Liver (tissue), 3 donors: ENCODE measurements at regions not wholly inside any gene's neighbourhood (a gene's known extent, or its start where the extent isn't known, plus 50 kb on each side); places are given as distances from the start of the nearest gene placed in this dataset.

Experiments
- EGR1 ChIP-seq, 2 donors: IDR thresholded peaks; 2 replicates each; pipeline ENCODE4 v1.6.1; 2016 to 2018; ENCODE audit warnings: antibody characterized with exemption in 2 of 2, low read depth in 2 of 2
- JUND ChIP-seq, 2 donors: IDR thresholded peaks; 2 replicates each; pipeline ENCODE4 v1.6.1; 2016; ENCODE audit warnings: antibody characterized with exemption in 2 of 2
- RAD21 ChIP-seq, 2 donors: IDR thresholded peaks; 2 replicates each; pipeline ENCODE4 v1.6.1; 2016; ENCODE audit warnings: antibody characterized with exemption in 2 of 2, mild to moderate bottlenecking in 2 of 2
- RXRA ChIP-seq, 2 donors: IDR thresholded peaks; 2 replicates each; pipeline ENCODE4 v1.6.1; 2017 to 2018; ENCODE audit warnings: antibody characterized with exemption in 2 of 2, mild to moderate bottlenecking in 1 of 2
- TAF1 ChIP-seq: conservative IDR thresholded peaks from 2 replicates; pipeline ENCODE4 v1.6.1; 2016; ENCODE audit warnings: antibody characterized with exemption, mild to moderate bottlenecking
- TF ChIP-seq, protein P1 (sequence below): fragments of 150-350 bp; IDR thresholded peaks from 2 replicates; pipeline ENCODE4 v1.5.1; 2017; ENCODE audit warnings: improper control_type of control experiment, low read depth, low read length; ENCODE audit not compliant: missing input control
- TF ChIP-seq, protein P2 (sequence below): IDR thresholded peaks from 2 replicates; pipeline ENCODE4 v1.6.1; 2016; ENCODE audit warnings: antibody characterized with exemption
- TF ChIP-seq, protein P3 (sequence below): IDR thresholded peaks from 2 replicates; pipeline ENCODE4 v1.6.1; 2016; ENCODE audit warnings: antibody characterized with exemption, mild to moderate bottlenecking
- donor health status: healthy.
- donor health status: healthy.

DNA sequence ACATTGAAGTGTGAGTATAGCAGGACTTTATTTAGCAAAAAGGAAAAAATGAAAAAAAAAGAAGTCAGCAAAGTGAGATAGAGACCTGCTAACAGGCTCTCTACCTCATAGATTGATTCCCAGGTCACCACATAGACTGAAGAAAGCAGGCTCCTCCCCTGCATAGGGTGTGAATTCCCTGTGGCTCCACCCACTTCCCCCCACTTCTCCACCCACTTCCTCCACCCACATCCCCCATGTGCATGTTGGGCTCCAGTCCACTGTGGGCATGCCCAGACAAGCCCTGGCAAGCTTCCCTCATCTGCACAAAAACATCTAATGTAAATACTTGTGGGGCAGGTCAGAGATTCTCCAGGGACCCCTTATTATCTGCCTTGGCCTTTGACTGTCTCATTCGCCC lies 97.8 kb downstream of the TMEM47 start:
- TF ChIP-seq, protein P1, sequence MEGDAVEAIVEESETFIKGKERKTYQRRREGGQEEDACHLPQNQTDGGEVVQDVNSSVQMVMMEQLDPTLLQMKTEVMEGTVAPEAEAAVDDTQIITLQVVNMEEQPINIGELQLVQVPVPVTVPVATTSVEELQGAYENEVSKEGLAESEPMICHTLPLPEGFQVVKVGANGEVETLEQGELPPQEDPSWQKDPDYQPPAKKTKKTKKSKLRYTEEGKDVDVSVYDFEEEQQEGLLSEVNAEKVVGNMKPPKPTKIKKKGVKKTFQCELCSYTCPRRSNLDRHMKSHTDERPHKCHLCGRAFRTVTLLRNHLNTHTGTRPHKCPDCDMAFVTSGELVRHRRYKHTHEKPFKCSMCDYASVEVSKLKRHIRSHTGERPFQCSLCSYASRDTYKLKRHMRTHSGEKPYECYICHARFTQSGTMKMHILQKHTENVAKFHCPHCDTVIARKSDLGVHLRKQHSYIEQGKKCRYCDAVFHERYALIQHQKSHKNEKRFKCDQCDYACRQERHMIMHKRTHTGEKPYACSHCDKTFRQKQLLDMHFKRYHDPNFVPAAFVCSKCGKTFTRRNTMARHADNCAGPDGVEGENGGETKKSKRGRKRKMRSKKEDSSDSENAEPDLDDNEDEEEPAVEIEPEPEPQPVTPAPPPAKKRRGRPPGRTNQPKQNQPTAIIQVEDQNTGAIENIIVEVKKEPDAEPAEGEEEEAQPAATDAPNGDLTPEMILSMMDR = no peak
- TF ChIP-seq RXRA (IDR thresholded peaks at IDR 0.05) (no peak), EGR1 (IDR thresholded peaks at IDR 0.05; ENCODE audit: low read depth in 2 of 2) (no peak), RAD21 (IDR thresholded peaks at IDR 0.05) (no peak), TAF1 (no peak), JUND (IDR thresholded peaks at IDR 0.05) (no peak)
- TF ChIP-seq, protein P2, sequence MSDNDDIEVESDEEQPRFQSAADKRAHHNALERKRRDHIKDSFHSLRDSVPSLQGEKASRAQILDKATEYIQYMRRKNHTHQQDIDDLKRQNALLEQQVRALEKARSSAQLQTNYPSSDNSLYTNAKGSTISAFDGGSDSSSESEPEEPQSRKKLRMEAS = no peak
- TF ChIP-seq, protein P3, sequence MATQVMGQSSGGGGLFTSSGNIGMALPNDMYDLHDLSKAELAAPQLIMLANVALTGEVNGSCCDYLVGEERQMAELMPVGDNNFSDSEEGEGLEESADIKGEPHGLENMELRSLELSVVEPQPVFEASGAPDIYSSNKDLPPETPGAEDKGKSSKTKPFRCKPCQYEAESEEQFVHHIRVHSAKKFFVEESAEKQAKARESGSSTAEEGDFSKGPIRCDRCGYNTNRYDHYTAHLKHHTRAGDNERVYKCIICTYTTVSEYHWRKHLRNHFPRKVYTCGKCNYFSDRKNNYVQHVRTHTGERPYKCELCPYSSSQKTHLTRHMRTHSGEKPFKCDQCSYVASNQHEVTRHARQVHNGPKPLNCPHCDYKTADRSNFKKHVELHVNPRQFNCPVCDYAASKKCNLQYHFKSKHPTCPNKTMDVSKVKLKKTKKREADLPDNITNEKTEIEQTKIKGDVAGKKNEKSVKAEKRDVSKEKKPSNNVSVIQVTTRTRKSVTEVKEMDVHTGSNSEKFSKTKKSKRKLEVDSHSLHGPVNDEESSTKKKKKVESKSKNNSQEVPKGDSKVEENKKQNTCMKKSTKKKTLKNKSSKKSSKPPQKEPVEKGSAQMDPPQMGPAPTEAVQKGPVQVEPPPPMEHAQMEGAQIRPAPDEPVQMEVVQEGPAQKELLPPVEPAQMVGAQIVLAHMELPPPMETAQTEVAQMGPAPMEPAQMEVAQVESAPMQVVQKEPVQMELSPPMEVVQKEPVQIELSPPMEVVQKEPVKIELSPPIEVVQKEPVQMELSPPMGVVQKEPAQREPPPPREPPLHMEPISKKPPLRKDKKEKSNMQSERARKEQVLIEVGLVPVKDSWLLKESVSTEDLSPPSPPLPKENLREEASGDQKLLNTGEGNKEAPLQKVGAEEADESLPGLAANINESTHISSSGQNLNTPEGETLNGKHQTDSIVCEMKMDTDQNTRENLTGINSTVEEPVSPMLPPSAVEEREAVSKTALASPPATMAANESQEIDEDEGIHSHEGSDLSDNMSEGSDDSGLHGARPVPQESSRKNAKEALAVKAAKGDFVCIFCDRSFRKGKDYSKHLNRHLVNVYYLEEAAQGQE = no peak
